Stimulated activated CD8-positive, alpha-beta memory T cell treated with anti-CD3 and anti-CD28 coated beads, Interleukin-12 subunit alpha, Interleukin-12 subunit beta, amount 100 ng/mL, for 24 hours (primary cell): ENCODE measurements at regions not wholly inside any gene's neighbourhood (a gene's known extent, or its start where the extent isn't known, plus 50 kb on each side); places are given as distances from the start of the nearest gene placed in this dataset.
"Not testable (repeated sequence)": the region's sequence is repeated elsewhere in the genome, so short reads cannot be mapped to it uniquely, and the experiment has no call there.

ENCODE experiments used
- DNase-seq: peaks from one replicate; pipeline ENCODE4 v3.0.0-alpha.2; 2020; ENCODE audit errors: extremely low read depth

DNA sequence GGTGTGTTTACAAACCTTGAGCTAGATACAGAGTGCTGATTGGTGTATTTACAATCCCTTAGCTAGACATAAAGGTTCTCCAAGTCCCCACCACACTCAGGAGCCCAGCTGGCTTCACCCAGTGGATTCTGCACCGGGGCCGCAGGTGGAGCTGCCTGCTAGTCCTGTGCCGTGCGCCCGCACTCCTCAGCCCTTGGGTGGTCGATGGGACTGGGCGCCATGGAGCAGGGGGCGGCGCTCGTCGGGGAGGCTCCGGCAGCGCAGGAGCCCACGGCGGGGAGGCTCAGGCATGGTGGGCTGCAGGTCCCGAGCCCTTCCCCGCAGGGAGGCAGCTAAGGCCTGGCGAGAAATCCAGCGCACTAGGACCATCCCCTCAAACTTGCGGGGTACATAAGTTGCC, 124.2 kb upstream of the EEF2KMT start:
- DNase-seq: not testable (repeated sequence)

GRCh38 chr16:5220705-5221104, 123.1 kb upstream of the EEF2KMT start:
- DNase-seq: no peak

DNA sequence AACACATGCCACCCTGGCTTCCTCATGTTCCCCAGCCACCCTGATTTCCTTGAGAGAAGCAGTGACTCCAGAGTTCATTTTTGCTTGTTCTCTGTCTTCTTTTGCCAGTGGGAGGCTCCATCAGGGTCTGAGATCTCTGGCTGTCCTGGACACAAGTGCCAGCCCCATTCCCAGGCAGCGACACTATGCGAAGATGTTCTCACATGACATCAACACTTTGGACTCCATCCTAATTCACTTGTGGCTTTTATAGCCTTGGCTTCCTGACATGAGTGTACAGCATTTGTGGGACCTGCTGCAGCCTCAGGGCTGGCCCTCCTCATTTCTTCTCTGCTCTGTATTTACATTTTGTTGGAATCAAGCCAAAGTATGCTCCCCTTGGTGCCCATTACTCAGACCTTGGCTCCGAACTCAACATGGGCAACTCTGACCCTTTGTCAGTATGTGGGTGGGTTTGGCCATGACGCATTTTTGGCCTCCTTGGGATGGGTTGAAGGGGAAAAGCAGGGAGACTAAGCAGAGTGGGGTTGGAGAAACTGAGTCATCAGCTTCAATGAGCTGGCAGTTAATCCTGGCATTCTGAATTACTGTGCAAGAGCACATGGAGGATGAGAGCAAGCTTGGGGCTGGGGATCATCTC, 119.0 kb upstream of the EEF2KMT start:
- no peak for DNase-seq

DNA sequence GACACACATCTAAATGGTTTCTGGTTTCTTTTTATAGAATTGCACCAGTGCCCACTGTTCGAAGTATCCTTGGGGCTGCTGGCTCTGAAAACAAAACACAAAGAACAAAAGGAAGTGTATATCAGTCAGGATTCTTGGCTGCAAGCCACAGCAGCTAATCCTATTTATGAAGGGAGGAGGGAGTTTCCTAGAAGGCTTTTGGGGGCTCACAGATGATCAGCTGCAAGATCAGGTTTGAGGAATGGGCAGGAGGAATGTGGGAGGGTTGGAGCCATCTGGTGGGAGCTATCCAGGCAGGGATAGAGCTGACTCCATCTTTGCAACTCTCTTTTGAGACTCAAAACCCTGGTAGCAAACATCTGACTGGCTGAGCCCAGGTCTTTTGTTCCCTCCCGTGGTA, 118.3 kb upstream of the EEF2KMT start:
- DNase-seq: no peak

DNA sequence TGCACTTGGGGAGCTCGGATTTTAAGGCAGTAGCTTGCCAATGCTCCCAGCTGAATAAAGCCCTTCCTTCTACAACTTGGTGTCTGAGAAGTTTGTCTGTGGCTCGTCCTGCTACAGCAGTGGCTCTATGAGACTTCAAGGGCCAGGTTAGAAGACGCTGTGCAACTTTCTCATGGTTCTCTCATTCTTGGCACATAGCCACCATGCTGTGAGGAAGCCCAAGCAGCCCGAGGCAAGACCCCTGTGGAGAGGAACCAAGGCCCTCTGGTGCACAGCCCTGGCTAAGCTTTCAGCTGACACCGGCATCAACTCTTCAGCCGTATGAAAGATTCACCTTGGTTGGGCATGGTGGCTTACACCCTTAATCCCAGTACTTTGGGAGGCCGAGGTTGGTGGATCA, 116.9 kb upstream of the EEF2KMT start:
- no peak for DNase-seq

- DNase-seq: not testable (repeated sequence)
Measured at GRCh38 chr16:5212501-5212900, 114.9 kb upstream of the EEF2KMT start.

- not testable (repeated sequence) for DNase-seq
Measured at GRCh38 chr16:5207862-5208498, 110.4 kb upstream of the EEF2KMT start.

DNA sequence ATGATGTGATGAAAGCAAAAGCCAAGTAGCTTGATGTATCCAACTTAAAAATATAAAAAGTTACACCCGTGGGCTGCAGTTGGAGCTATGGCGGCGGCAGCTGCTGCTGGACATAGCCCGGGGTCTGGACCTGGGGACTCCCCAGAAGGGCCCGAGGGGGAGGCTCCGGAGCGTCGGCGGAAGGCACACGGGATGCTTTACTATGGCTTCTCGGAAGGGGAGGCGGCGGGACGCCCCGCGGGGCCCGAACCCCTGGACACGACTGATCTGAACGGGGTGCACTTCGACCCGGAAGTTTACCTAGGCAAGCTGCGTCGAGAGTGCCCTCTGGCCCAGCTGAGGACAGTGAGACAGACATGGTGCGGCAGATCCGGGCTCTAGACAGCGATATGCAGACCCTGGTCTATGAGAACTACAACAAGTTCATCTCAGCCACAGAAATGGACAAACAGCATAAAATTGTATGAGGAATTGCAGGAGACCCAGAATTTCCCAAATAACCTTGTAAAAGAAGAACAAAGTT, 109.5 kb upstream of the EEF2KMT start:
- no peak for DNase-seq

GRCh38 chr16:5206331-5206990, 108.9 kb upstream of the EEF2KMT start:
- DNase-seq: no peak

- DNase-seq: no peak
Measured at GRCh38 chr16:5205361-5206040, 107.9 kb upstream of the EEF2KMT start.

- not testable (repeated sequence) for DNase-seq
Measured at GRCh38 chr16:5203675-5204074, 106.1 kb upstream of the EEF2KMT start.

DNA sequence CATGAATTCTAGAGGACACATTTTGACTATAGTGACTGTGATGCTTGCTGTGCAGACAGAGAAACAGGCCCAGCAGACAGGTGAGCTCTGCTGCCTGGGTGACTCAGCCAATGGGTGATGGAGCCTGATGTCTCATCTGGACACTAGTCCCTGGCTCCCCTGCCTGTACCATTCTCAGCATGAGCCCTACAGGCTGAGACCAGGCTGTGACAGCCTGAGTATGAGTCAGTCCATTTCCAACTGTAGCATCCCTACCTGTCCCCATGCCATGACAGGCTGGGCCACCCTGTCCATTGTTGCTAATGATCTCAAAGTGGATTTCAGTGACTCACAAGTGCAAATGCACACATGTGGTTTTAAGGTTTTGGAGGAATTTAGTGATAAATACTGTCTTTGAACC, 102.5 kb upstream of the EEF2KMT start:
- DNase-seq: no peak

DNA sequence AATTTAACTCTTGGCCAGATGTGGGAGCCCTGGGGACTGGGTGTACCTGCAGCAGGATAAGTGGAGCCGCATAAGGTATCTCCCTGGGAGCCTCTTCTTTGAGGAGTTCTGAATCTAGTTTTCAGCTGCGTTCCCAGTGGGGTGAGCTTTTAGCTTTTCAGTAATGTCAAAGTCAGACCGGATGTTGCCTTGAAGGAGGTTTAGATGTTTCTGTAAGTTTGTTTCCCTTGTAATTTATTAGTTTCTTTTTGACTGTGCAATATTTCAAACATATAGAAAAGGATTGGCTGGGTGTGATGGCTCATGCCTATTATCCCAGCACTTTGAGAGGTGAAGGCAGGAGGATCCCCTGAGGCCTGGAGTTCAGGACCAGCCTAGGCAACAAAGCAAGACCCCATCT, 98.6 kb upstream of the EEF2KMT start:
- DNase-seq: no peak

GRCh38 chr16:5193861-5194260, 96.3 kb upstream of the EEF2KMT start:
- no peak for DNase-seq

DNA sequence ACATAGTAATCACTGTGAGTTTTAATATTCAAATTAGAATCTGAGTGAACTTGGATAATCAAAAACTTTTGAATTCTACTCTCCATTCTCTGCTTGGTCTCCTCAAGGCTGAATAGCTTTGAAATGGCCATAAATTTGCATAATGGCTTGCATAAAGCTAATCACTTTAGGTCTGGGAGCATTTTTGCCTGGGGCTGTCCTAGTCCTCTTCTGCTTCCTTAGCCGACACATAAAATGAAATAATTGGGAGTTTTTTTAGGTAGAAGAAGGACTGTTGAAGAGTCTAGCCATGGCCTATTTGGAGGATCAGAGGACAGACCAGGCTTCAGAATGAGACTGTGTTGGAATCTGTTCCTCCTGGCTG, 91.4 kb upstream of the EEF2KMT start:
- no peak for DNase-seq

GRCh38 chr16:5188318-5188988, 90.9 kb upstream of the EEF2KMT start:
- no peak for DNase-seq

DNA sequence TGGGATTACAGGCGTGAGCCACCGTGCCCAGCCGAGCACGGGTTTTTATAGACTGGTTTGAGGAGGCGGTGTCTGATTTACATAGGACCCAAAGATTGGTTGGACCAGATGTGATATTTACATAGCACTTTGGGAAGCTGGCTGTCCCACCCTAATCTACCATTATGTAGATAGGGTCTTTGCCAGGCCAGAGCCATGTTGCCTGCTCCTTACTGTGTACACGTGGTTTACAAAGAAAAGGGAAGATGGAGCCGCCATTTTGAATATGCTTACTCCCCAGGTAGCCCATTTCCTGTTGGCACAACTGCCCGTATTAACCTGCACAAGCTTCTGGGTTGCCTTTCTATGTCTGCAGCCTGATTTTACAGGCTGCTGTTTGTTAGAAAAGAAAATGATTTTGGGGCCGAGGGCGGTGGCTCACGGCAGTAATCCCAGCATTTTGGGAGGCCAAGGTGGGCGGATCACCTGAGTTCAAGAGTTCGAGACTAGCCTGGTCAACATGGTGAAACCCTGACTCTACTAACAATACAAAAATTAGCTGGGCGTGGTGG, 89.9 kb upstream of the EEF2KMT start:
- no peak for DNase-seq

GRCh38 chr16:5186381-5186903, 88.8 kb upstream of the EEF2KMT start:
- no peak for DNase-seq

DNA sequence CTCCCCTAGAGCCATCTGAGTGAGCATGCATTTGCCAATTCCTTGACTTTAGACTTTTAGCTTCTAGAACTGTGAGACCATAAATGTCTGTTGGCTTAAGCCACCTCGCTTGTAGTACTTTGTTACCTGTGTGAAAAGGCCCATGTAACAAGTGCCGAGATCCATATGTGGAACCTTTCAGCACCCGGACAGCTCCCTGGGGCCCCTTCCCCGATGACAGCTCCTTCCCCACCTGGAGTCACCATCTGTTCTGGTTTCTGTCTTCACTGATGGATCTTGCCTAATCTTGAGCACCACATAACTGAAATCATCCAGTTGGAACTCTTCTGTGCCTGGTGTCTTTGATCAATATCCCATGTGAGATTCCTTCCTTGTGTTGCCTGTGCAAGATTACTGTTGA, 78.9 kb upstream of the EEF2KMT start:
- no peak for DNase-seq

GRCh38 chr16:5175266-5175665, 77.7 kb upstream of the EEF2KMT start:
- no peak for DNase-seq

GRCh38 chr16:5166486-5166885, 68.9 kb upstream of the EEF2KMT start:
- no peak for DNase-seq
